ENCODE measurements at regions not wholly inside any gene's neighbourhood (a gene's known extent, or its start where the extent isn't known, plus 50 kb on each side); places are given as distances from the start of the nearest gene placed in this dataset.

DNA sequence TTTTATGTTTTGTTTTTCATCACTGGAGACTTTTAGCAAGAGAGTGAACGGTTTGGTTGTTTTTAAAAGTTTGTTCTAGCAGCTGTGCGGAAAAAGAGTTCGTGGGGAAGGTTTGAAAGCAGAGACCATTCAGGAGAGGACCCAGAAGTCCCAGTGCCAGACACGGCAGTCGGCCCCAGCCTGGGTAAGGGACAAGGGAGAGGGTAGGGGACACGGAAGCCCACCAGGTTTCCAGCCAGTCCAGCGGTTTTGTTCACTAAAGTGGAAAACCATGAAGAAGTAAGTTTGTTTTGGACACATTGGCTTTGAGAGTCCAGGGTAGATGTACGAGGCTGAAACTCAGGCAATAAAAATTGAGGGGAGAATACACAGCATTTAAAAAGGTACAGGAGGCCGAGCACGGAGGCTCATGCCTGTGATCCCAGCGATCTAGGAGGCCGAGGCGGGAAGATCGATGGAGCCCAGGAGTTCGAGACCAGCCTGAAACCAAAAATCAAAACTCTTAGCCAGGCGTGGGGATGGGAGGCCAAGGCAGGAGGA is 56.8 kb upstream of the RPH3AL start:
- TF ChIP-seq TAF1 (IDR thresholded peaks at IDR 0.05; ENCODE audit: borderline replicate concordance, insufficient read depth, low read length) (no peak), FOXP2 (optimal IDR thresholded peaks at IDR 0.05; ENCODE audit: borderline replicate concordance, extremely low read depth, extremely low read length, insufficient read depth) (no peak), POLR2AphosphoS5 (IDR thresholded peaks at IDR 0.05; ENCODE audit: low read depth, low read length) (no peak), SIN3A (IDR thresholded peaks at IDR 0.05; ENCODE audit: borderline replicate concordance, insufficient read depth, low read length) (no peak)
- TF ChIP-seq, protein P1, sequence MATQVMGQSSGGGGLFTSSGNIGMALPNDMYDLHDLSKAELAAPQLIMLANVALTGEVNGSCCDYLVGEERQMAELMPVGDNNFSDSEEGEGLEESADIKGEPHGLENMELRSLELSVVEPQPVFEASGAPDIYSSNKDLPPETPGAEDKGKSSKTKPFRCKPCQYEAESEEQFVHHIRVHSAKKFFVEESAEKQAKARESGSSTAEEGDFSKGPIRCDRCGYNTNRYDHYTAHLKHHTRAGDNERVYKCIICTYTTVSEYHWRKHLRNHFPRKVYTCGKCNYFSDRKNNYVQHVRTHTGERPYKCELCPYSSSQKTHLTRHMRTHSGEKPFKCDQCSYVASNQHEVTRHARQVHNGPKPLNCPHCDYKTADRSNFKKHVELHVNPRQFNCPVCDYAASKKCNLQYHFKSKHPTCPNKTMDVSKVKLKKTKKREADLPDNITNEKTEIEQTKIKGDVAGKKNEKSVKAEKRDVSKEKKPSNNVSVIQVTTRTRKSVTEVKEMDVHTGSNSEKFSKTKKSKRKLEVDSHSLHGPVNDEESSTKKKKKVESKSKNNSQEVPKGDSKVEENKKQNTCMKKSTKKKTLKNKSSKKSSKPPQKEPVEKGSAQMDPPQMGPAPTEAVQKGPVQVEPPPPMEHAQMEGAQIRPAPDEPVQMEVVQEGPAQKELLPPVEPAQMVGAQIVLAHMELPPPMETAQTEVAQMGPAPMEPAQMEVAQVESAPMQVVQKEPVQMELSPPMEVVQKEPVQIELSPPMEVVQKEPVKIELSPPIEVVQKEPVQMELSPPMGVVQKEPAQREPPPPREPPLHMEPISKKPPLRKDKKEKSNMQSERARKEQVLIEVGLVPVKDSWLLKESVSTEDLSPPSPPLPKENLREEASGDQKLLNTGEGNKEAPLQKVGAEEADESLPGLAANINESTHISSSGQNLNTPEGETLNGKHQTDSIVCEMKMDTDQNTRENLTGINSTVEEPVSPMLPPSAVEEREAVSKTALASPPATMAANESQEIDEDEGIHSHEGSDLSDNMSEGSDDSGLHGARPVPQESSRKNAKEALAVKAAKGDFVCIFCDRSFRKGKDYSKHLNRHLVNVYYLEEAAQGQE (IDR thresholded peaks at IDR 0.05; ENCODE audit: insufficient read depth in 1 of 2, low read depth in 2 of 2, low read length in 2 of 2): no peak

DNA sequence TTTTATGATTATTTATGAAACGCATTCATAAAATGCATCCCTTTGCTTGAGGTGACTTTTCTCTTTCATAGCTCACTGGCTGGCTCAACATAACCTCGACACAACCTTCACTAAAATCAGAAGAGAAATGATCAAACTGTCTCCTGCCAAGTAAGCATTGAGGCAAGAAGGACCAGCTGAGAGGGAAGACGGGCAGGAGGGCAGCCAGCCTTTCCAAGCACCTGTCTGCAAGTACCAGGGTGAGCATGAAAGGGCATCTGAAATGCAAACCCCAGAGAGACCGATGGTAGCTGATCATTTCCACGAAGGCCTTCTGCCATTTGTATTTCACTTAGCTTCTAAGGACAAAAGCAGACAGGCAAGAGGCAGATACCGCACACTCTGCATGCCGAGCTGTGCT is 52.1 kb upstream of the RPH3AL start:
- TF ChIP-seq POLR2AphosphoS5 (IDR thresholded peaks at IDR 0.05; ENCODE audit: low read depth, low read length): no peak
- no peak for TF ChIP-seq SIN3A (IDR thresholded peaks at IDR 0.05; ENCODE audit: borderline replicate concordance, insufficient read depth, low read length)
- TF ChIP-seq FOXP2 (optimal IDR thresholded peaks at IDR 0.05; ENCODE audit: borderline replicate concordance, extremely low read depth, extremely low read length, insufficient read depth): no peak
- TF ChIP-seq, protein P1 (IDR thresholded peaks at IDR 0.05; ENCODE audit: insufficient read depth in 1 of 2, low read depth in 2 of 2, low read length in 2 of 2): no peak
- TF ChIP-seq TAF1 (IDR thresholded peaks at IDR 0.05; ENCODE audit: borderline replicate concordance, insufficient read depth, low read length): no peak
